GM12878 (cell line): ENCODE measurements at regions not wholly inside any gene's neighbourhood (a gene's known extent, or its start where the extent isn't known, plus 50 kb on each side); places are given as distances from the start of the nearest gene placed in this dataset.

Experiments
- CEBPB ChIP-seq, 2 experiments: fragments of 150-350 bp in 1 of 2; IDR thresholded peaks; 2 replicates each; pipeline ENCODE4 v1.6.1; 2012 to 2014; ENCODE audit warnings: low read depth in 2 of 2, low read length in 2 of 2, borderline replicate concordance in 1 of 2, inconsistent platforms in 1 of 2
- CHD2 ChIP-seq: IDR thresholded peaks from 2 replicates; pipeline ENCODE4 v1.6.1; 2011; ENCODE audit warnings: low read depth, low read length, improper control_type of control experiment, borderline replicate concordance
- CREB1 ChIP-seq: IDR thresholded peaks from 2 replicates; pipeline ENCODE4 v1.6.1; 2012; ENCODE audit warnings: low read depth, mild to moderate bottlenecking, inconsistent platforms
- CTCF ChIP-seq, 3 experiments: IDR thresholded peaks in 2 of 3; conservative IDR thresholded peaks in 1 of 3; 2 replicates each; pipeline ENCODE4 v1.5.1; 2011; ENCODE audit warnings: low read depth in 3 of 3, low read length in 3 of 3, mild to moderate bottlenecking in 3 of 3, control low read depth in 2 of 3, moderate library complexity in 2 of 3, inconsistent platforms in 1 of 3, mixed read lengths in 1 of 3; ENCODE audit not compliant: control insufficient read depth in 2 of 3, insufficient read depth in 1 of 3; ENCODE audit errors: extremely low read depth in 1 of 3
- EP300 ChIP-seq, 2 experiments: fragments of 150-350 bp in 1 of 2; IDR thresholded peaks; 2 replicates each; pipeline ENCODE4 v1.6.1; 2011 to 2012; ENCODE audit warnings: low read depth in 2 of 2, low read length in 2 of 2, borderline replicate concordance in 1 of 2, improper control_type of control experiment in 1 of 2, inconsistent platforms in 1 of 2; ENCODE audit not compliant: control insufficient read depth in 1 of 2
- JUND ChIP-seq: IDR thresholded peaks from 2 replicates; pipeline ENCODE4 v1.6.1; 2012; ENCODE audit warnings: low read depth, mild to moderate bottlenecking, low read length, improper control_type of control experiment, moderate library complexity
- MXI1 ChIP-seq: fragments of 150-350 bp; IDR thresholded peaks from 2 replicates; pipeline ENCODE4 v1.6.1; 2011; ENCODE audit warnings: low read depth, mild to moderate bottlenecking, inconsistent platforms, low read length, improper control_type of control experiment
- POLR2A ChIP-seq: IDR thresholded peaks from 2 replicates; pipeline ENCODE4 v1.6.1; 2011; ENCODE audit warnings: low read depth, mild to moderate bottlenecking, low read length
- PRDM15 ChIP-seq: fragments of 450-650 bp; formaldehyde crosslinking; IDR thresholded peaks from 2 replicates; pipeline ENCODE4 v1.4.0; 2020; ENCODE audit warnings: mild to moderate bottlenecking, moderate library complexity
- USF1 ChIP-seq: IDR thresholded peaks from 2 replicates; pipeline ENCODE4 v1.6.1; 2011; ENCODE audit warnings: borderline replicate concordance, low read depth, mild to moderate bottlenecking, moderate library complexity, mixed read lengths, low read length; ENCODE audit not compliant: insufficient read depth; ENCODE audit errors: extremely low read length
- TF ChIP-seq, protein P1 (sequence below): fragments of 150-350 bp; IDR thresholded peaks from 2 replicates; pipeline ENCODE4 v1.6.1; 2016; ENCODE audit warnings: low read depth, low read length
- TF ChIP-seq, protein P2 (sequence below): IDR thresholded peaks from 2 replicates; pipeline ENCODE4 v1.6.1; 2011; ENCODE audit warnings: low read depth, low read length, improper control_type of control experiment, borderline replicate concordance

DNA sequence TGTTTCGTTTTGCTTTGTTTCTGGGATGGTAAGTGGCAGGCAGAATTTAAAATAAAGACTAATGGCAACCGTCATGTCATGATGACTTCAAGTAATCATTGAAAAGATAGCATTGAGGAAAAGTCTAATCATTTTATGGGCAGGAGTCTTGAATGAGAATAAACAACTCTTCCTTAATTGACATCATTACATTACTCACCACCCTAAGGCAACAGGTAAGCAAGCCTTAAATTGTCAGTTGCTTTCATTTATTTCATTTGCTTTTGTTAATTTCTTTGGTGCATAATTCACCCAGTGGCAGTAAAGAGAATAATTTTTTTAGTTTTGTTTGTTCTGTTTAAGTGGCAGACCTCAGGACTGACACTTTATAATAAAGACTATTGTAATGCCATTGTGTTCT lies 669.0 kb downstream of the RWDD3 start:
- TF ChIP-seq POLR2A (no peak), PRDM15 (CRISPR knock-in tag) (no peak), CTCF (IDR thresholded peaks at IDR 0.05 in 2 of 3, conservative IDR thresholded peaks at IDR 0.05 in 1 of 3; ENCODE audit: control insufficient read depth in 2 of 3, extremely low read depth in 1 of 3, insufficient read depth in 1 of 3, low read depth in 3 of 3, low read length in 3 of 3) (no peak), EP300 (IDR thresholded peaks at IDR 0.05; ENCODE audit: borderline replicate concordance in 1 of 2, control insufficient read depth in 1 of 2, low read depth in 2 of 2, low read length in 2 of 2) (no peak), JUND (no peak), MXI1 (no peak), USF1 (no peak), CHD2 (no peak), CREB1 (no peak), CEBPB (IDR thresholded peaks at IDR 0.05; ENCODE audit: borderline replicate concordance in 1 of 2, low read depth in 2 of 2, low read length in 2 of 2) (no peak)
- TF ChIP-seq, protein P1, sequence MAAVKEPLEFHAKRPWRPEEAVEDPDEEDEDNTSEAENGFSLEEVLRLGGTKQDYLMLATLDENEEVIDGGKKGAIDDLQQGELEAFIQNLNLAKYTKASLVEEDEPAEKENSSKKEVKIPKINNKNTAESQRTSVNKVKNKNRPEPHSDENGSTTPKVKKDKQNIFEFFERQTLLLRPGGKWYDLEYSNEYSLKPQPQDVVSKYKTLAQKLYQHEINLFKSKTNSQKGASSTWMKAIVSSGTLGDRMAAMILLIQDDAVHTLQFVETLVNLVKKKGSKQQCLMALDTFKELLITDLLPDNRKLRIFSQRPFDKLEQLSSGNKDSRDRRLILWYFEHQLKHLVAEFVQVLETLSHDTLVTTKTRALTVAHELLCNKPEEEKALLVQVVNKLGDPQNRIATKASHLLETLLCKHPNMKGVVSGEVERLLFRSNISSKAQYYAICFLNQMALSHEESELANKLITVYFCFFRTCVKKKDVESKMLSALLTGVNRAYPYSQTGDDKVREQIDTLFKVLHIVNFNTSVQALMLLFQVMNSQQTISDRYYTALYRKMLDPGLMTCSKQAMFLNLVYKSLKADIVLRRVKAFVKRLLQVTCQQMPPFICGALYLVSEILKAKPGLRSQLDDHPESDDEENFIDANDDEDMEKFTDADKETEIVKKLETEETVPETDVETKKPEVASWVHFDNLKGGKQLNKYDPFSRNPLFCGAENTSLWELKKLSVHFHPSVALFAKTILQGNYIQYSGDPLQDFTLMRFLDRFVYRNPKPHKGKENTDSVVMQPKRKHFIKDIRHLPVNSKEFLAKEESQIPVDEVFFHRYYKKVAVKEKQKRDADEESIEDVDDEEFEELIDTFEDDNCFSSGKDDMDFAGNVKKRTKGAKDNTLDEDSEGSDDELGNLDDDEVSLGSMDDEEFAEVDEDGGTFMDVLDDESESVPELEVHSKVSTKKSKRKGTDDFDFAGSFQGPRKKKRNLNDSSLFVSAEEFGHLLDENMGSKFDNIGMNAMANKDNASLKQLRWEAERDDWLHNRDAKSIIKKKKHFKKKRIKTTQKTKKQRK: no peak
- TF ChIP-seq, protein P2, sequence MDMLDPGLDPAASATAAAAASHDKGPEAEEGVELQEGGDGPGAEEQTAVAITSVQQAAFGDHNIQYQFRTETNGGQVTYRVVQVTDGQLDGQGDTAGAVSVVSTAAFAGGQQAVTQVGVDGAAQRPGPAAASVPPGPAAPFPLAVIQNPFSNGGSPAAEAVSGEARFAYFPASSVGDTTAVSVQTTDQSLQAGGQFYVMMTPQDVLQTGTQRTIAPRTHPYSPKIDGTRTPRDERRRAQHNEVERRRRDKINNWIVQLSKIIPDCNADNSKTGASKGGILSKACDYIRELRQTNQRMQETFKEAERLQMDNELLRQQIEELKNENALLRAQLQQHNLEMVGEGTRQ: no peak
